ENCODE measurements at regions not wholly inside any gene's neighbourhood (a gene's known extent, or its start where the extent isn't known, plus 50 kb on each side); places are given as distances from the start of the nearest gene placed in this dataset.
A peak's percentile ranks its signal among the peaks of the same experiment; 100 is the strongest.
"Not testable (repeated sequence)": the region's sequence is repeated elsewhere in the genome, so short reads cannot be mapped to it uniquely, and the experiment has no call there.

DNA sequence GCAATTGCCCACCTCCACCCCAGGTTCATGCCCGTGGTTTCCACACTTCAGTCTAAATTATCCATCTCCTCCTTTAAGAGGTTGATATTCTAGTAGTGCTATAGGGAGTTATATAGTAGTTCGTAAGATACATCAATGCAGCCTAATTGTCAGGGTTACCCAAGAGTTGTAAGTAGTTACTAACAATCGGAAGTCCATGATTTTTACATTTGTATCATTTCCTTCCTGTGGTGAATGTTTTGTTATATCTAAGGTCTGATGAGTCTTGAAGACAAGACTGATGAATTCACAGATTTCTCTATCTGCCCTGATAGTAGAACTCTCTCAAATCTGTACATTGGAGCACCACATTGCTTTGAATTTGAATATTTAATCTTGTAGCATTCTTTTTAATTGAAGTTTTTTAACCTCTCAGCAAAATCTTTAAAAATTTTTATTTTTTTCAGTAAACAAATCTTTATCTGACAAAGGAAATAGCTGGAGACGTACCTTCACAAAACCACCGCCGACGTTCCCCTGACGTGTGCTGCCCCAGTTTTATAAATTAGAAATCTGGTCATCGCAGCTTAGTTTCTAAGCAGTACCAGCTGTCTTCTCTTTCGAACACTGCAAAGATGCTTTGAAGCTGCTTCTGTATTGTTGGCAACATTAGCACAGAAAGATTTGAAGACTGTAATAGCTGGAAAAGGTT is 264.5 kb downstream of the SOCS6 start:
- no peak for DNase-seq

DNA sequence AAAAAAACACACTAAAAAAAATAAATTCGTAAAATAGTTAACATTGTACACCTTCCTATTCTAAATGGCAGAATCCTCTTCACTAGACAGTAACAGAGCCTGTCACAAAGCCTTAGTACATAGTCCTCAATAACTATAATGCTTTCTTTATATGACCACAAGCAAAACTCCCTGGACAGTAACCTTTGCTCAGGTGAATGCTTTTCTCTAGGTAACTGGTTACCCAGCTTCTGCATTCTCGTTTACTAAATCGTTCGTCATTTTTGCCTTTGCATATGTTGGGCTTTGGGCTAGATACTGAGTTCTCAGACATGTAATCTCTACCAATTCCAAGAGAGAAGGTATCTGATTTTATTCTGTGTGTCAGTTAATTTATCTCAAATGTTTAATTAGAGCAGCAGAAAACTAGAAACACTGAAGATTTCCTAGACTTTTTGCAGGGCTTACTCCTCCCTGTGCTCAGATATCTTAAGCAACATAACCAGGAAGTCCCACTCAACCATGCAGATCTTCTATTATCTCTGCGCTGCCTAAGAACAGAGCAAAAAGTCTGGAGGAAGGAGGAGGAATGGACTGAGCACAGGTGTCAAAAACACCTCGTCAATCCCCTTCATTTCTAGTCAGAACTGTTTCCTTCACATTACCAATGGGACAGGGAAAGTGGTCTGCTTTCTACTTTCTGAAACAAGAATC is 247.7 kb downstream of the SOCS6 start:
- no peak for DNase-seq

DNA sequence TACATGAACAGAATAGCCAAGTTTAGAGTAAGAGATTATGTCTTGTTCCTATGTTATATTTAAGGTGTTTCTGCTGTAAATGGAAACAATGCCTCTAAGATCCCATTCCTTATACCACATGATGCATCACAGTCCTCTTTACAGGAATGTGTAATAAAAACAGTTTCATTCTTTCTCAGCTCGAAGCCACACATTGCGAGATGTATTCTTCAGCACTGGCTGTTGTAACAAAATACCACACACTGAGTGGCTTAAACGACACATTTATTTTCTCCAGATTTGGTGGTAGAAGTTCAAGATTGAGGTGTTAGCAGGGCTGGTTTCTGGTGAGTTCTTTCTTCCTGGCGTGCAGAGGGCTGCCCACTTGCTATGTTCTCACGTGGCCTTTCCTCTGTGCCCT is 246.2 kb downstream of the SOCS6 start:
- no peak for DNase-seq

DNA sequence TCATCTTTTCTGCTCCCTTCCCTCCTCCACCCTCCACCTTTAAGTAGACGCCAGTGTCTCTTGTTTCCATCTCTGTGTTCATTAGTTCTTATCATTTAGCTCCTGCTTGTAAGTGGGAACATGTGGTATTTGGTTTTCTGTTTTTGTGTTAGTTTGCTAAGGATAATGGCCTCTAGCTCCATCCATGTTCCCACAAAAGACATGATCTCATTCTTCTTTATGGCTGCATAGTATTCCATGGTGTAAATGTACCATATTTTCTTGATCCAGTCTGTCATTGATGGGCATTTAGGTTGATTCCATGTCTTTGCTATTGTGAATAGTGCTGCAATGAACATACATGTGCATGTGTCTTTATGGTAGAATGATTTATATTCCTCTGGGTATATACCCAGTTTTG is 236.5 kb downstream of the SOCS6 start:
- not testable (repeated sequence) for DNase-seq

GRCh38 chr18:70523792-70524182 is 234.9 kb downstream of the SOCS6 start:
- DNase-seq, result no peak

DNA sequence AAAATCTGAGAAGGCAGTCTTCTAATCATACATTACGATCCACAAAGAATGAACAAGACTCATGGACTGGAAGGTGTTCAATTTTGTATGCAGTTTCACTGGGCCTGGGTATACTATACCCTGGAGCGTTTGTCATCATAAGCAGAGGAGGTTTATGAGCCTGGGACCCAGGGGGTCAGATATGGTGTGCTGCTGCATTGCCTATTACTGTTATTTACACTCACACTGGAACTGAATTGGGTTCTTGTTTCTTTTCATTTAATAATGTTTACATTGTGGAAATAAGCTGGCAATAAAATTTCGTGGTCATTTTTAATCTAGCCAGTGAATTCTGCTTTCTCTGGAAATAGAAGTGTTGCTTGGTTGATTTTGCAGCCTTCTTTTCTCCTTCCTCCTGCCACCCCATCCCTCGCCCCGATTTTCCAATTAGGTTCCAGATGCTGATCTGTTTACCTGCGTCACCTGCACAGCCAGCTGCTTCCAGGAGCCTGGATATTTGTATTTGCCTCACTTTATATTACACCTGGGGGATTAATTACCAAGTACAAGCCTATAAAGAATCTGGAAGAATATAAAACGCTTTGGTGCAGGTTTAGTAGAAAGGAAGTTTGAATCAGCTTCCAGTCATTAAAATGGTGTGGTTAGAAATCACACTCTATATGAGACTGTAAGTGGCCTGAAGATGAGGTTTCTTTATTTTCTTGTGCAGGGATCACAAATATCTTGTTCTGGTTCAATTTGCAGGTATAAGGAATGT is 234.4 kb downstream of the SOCS6 start:
- DNase-seq, result peak; percentile 82

GRCh38 chr18:70522183-70522680 is 233.4 kb downstream of the SOCS6 start:
- DNase-seq, result no peak

DNA sequence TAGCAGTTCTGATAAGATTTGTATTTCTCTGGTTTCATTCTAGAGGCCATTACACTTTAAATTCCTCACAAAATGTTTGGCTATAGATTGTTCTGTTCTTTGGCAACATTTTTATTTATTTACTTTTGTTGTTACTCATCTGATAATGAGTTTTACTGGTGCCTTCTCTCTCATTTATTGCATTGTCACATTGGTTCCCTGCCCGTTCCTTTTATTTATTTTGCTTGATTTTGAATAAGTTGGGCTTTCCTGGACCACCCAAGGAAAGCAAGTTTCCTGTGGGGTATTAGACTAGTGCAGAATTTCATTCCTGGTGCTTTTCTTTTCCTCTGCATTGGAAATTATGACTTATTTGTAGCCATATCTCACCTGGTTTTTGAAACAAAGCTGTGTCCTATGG is 232.0 kb downstream of the SOCS6 start:
- DNase-seq, result no peak

- DNase-seq, result no peak
These were observed 224.8 kb downstream of the SOCS6 start for GRCh38 chr18:70513502-70514171.

DNA sequence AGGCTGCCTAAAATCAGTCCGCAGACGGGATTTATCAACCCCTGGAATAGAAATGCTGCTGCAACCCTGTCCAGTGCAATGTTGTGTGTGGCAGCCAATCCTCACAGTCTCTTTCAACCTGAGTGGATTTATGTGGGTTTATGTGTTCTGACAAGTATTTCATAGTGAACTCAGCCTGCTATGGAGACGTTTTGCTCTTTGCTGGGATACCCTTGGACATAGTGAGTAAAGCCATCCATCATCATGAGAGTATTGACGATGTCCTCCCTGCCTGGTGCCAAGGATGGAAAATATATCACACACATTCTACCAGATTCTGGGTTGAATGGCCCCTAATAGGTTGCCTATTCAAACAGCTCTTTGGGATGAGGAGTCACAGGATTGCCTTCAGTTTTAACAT is 219.1 kb downstream of the SOCS6 start:
- DNase-seq, result no peak

- no peak for DNase-seq
These were observed 217.7 kb downstream of the SOCS6 start for GRCh38 chr18:70506511-70506910.

DNA sequence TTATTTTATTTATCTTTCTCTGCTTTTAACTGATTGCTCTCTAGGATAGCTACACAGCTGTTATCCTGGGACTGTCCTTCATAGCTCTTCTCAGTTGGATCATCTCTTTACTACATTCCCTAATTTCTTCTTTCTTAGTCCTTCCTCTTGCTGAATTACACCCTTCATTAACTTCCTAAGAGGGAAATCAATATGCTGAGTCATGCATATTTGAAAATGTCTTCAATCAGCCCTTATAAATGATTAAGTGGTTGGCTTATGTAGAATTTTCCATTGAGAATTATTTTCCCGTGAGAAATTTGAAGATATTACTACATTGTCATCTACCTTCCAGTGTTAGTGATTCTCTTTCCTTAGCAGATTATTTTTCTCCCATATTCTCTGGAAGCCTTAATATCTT is 214.2 kb downstream of the SOCS6 start:
- DNase-seq, result no peak

DNA sequence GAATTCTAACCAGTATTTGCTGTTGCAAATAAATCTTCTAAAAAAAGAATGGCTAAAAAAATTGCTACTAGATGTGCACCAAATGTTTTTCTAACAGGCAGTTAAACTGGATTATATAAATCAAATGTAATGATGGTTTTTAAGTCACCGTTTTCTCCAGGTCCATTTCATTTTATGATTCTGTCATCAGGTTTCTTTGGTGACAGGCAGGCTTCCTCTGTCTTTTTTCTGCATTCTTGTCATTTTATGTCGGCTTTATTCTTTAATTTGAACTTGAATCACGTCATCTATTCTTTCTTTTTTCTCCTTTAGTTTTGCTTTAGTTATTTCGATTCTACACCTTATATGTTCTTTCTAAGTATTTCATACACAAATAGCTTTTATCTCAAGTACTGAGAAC is 212.5 kb downstream of the SOCS6 start:
- DNase-seq, result no peak

DNA sequence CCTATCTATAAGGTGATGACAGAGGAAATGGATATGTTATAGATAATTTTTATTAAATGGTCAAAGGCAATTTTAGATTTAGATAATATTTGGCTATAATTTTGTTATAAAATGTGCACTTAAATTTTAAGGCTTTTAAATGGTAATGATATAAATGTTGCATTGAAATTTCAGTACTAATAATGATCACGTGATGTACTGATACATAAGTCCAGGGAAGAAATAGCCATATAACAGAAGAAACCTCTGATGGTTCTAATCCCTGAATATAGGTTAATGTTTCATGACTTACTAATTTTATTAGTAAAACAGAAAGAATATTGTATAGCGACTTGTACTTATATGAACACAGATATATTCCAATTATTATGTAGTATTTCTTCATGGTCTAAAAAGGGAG is 211.9 kb downstream of the SOCS6 start:
- DNase-seq, result no peak

DNA sequence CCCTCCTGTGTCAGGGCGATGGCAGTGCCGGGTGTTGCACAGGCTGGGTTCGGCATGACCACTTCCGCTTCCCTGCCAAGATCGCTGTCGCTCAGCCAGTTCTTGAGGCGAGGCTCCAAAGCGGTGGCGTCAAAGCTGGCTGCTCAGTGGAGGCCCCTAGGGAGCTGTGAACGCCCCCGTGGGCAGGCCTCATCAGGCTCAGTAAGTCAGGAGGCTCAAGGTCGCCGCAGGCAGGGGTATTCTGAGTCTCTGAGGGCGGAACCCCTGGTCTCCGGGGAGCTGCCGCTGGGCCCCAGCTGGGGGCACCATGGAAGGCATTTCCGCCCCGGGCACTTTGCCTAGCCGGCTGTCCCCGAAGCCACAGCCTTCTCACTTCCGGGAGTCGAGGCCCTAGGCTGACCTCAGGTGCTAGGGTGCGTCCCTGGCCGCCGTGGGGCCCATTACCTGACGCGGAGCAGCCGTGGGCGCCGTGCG is 210.4 kb downstream of the SOCS6 start:
- DNase-seq, result no peak

GRCh38 chr18:70496353-70497294 is 207.8 kb downstream of the SOCS6 start:
- DNase-seq, result no peak

GRCh38 chr18:70494524-70494923 is 205.7 kb downstream of the SOCS6 start:
- no peak for DNase-seq

DNA sequence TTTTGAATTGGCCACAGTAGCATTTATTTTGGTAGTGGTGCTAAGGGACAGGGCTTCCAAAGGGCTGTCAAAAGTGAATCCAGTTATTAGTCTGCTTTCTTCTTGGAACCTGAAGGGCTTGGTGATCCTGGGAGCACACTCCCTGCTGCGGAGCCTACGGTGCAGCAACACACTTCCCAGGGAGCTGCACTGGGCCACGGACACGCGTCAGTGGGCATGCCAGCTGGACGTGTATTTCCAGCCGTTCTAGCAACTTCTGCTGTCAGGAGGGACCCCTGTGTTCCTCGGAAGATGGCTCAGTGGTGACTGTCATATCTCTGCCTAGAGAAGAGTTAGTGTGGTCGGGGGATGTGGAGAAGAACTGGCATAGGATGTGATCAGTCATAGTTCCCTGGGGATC is 204.6 kb downstream of the SOCS6 start:
- no peak for DNase-seq

GRCh38 chr18:70491734-70492348 is 203.0 kb downstream of the SOCS6 start:
- DNase-seq, result peak; percentile 11

- peak; percentile 76 for DNase-seq
These were observed 201.4 kb downstream of the SOCS6 start for GRCh38 chr18:70489986-70490933.
